Activated naive CD4-positive, alpha-beta T cell treated with anti-CD3 and anti-CD28 coated beads for 36 hours (primary cell): ENCODE measurements at regions not wholly inside any gene's neighbourhood (a gene's known extent, or its start where the extent isn't known, plus 50 kb on each side); places are given as distances from the start of the nearest gene placed in this dataset.

Experiments used
- CTCF ChIA-PET: fragments of 350-600 bp; sonication (Branson Sonifier 250); formaldehyde crosslinking; loops from one replicate; lab custom pipeline; 2021; ENCODE audit warnings: antibody characterized with exemption; lab: Charles Lee
- DNase-seq: peaks from one replicate; pipeline ENCODE4 v3.0.0-alpha.2; 2020
- H3K27ac Mint-ChIP-seq: one replicate; pipeline ENCODE4 v1.8.0; 2021; ENCODE audit warnings: mild to moderate bottlenecking, mixed read lengths
- H3K27me3 Mint-ChIP-seq: one replicate; pipeline ENCODE4 v1.8.0; 2021; ENCODE audit warnings: low read depth, mixed read lengths
- H3K36me3 Mint-ChIP-seq: one replicate; pipeline ENCODE4 v1.8.0; 2021; ENCODE audit warnings: low read depth, mixed read lengths
- H3K4me1 Mint-ChIP-seq: one replicate; pipeline ENCODE4 v1.8.0; 2021; ENCODE audit warnings: low read depth, mixed read lengths
- H3K4me3 Mint-ChIP-seq: one replicate; pipeline ENCODE4 v1.8.0; 2021; ENCODE audit warnings: mild to moderate bottlenecking, moderate library complexity, mixed read lengths
- H3K9me3 Mint-ChIP-seq: one replicate; pipeline ENCODE4 v1.8.0; 2021; ENCODE audit warnings: mixed read lengths
- intact Hi-C: fragments of 100-400 bp; cut with micrococcal nuclease; formaldehyde crosslinking; loops from one replicate; pipeline ENCODE4 v1.15.1; 2023

DNA sequence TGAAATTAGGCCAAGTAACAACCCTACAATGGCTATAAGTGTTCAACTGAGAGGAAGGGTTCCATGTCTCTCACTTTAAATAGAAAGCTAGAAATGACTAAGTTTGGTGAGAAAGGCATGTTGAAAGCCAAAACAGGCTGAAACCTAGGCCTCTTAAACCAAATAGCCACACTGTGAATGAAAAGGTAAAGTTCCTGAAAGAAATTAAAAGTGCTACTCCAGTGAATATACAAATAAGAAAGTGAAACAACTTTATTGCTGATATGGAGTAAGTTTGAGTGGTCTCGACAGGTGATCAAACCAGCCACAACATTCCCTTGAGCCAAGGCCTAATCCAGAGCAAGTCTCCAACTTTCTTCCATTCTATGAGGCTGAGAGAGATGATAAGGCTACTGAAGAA is 209.6 kb downstream of the KLF12 start:
- CTCF ChIA-PET: no interaction called here
- peaks cover 70% of the 10 kb centered on the region for H3K4me1 Mint-ChIP-seq
- intact Hi-C loops: loop anchor here (5.0 kb wide), 2 partner anchors 207 to 1403 kb away; no protein-coding TSS in a partner anchor
- no peak overlapping the region for H3K27ac Mint-ChIP-seq
- no peak for DNase-seq
- H3K9me3 Mint-ChIP-seq: no peaks in the 10 kb centered on the region
- H3K4me3 Mint-ChIP-seq: peak overlapping the region; percentile 8
- H3K27me3 Mint-ChIP-seq: no peaks in the 10 kb centered on the region
- H3K36me3 Mint-ChIP-seq: peaks cover 3% of the 10 kb centered on the region

DNA sequence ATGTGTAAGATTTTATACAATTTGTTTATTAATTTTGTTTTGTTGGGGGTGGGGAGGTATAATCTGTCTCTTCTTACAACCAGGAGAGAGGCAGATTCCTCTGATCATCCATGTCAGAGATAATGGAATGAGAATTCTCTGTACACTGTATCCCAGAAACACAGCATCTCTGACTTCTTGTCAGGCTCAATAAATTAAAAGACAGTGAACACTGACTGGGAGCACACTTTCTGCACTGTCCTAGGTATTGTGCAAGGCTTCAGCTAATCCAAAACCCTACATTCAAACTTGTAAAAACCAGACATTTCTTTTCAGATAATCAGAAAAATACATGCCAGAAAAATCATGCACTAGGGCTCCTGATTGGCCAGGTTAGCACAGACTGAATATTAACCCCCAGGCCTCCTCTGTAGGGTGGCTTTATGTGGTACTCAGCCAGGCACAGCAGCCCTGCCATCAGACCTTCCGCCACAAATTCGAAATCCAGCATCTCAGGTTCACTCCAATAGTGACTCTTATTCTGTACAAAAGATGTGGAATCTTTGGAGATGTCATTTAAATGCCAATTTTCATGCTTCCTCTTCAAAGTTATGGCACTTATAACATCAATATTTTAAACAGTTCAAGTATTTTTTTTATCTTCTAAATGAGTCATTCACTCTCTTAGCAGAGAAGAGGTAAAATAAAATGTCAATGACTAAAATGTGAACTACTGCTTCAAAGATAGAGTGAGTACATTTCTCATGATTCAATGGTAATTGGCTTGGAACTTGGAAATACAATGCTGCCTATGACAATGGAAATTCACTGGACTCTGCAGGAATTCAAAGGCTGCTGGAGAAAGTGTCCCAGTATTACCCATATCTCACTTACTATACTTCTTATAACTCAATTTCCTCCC is 211.5 kb downstream of the KLF12 start:
- Mint-ChIP-seq H3K4me3 (no peak overlapping the region), H3K36me3 (peaks cover 3% of the 10 kb centered on the region), H3K27me3 (no peaks in the 10 kb centered on the region), H3K4me1 (peaks cover 76% of the 10 kb centered on the region), H3K27ac (no peak overlapping the region), H3K9me3 (no peaks in the 10 kb centered on the region)
- intact Hi-C loops: loop anchor here (1.0 to 5.0 kb wide), 3 partner anchors 10 to 1405 kb away; no protein-coding TSS in a partner anchor
- CTCF ChIA-PET: interaction anchor here (1.1 kb wide), 1 partner anchor 74 kb away, joined by 3 read pairs; no protein-coding TSS in a partner anchor
- DNase-seq: no peak

DNA sequence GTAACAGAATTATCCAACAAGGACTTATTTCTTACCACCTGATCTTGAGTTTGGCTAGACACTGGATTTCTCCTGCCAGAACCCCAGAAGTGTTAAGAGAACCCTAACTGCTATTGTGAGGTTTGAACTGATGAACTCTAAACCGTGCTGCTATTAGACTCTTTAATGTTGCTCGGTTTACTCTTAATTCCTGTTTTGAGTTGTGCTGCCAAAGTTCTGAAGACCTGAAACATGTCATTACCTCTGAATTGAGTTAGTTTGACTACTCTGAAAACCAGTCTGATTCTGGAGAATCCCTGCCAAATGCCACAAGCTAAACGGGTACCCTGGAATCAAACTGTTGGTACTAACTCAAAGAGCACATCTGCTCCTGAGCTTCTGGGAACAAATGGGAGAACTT is 215.5 kb downstream of the KLF12 start:
- no peak overlapping the region for H3K27ac Mint-ChIP-seq
- no peaks in the 10 kb centered on the region for H3K27me3 Mint-ChIP-seq
- H3K4me1 Mint-ChIP-seq: peaks cover 50% of the 10 kb centered on the region
- no peak for DNase-seq
- H3K9me3 Mint-ChIP-seq: no peaks in the 10 kb centered on the region
- intact Hi-C loops: loop anchor here (2.0 kb wide), 1 partner anchor 590 kb away; no protein-coding TSS in a partner anchor
- CTCF ChIA-PET: interaction anchor here (0.6 to 0.7 kb wide), 3 partner anchors 13 to 370 kb away, joined by 3 read pairs; no protein-coding TSS in a partner anchor
- no peak overlapping the region for H3K4me3 Mint-ChIP-seq
- no peaks in the 10 kb centered on the region for H3K36me3 Mint-ChIP-seq

DNA sequence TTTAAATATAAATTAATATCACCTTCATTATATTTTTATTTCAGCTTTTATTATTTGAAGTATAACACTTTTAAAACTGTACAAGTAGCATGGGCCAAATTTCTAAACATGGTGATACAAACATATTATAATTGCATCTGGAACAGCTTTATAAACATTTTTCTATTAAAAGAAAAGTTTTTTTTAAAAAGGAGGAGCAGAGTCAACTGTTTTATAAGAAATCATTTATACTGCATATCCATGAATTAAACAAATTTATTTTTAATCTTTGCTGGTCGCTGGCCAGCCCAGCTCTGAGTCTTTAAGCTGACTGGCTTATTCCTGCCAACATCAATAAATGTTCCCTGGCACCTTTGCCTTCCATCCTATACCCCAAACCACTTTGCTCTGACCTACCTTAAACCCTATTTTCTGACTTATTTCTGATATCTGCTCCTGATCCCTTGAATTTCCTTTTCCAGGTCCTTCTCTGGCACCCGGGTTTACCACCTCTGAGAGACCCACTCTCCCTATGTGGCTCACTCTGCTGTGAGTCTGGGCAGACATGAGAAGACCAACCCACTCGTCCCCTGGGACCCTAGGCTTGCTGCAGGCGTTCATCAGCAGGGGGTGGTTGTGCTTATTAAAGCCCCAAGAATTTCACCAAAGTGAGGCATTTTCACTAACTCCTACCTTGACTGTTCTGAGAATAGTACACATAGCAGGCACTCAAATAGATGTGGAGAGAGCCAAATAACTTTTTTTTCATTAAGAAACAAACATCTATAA is 220.3 kb downstream of the KLF12 start:
- DNase-seq: no peak
- no peak overlapping the region for H3K27ac Mint-ChIP-seq
- no peak overlapping the region for H3K4me3 Mint-ChIP-seq
- peaks cover 1% of the 10 kb centered on the region for H3K36me3 Mint-ChIP-seq
- no peaks in the 10 kb centered on the region for H3K9me3 Mint-ChIP-seq
- no peaks in the 10 kb centered on the region for H3K27me3 Mint-ChIP-seq
- intact Hi-C loops: no loop called here
- CTCF ChIA-PET: interaction anchor here (1.4 kb wide), 1 partner anchor 64 kb away, joined by 4 read pairs; no protein-coding TSS in a partner anchor
- peaks cover 32% of the 10 kb centered on the region for H3K4me1 Mint-ChIP-seq

DNA sequence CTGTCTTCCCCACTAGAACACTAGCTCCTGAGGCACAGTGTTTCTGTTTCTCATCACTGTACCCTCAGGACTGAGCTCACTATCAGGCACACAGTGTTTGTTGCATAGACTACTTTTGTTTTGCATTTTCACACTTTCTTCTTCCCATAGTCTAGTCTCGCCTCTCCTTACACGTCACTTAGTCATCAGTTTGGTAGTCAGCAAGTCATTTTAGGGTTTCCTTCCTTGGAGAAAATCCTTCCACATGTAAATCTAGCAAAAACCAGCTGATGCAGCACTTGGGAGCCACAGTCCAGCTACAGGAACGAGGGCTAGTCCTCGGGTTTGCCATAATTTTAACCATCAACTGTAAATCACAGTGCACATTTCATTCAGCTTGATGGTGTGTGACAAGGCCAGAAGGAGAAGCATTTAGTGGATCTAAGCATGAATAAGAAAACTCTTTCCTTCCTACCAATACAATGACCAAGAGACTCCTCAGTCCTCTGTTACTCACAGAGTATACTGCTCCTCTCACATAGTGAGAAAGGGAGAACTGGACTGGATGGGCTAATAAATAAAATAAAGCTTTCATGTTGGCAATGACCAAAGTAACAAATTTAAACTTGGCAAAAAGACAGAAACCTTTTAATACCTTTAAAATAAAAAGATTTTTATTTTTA is 221.0 kb downstream of the KLF12 start:
- Mint-ChIP-seq H3K4me1 (peaks cover 25% of the 10 kb centered on the region), H3K36me3 (peaks cover 4% of the 10 kb centered on the region), H3K27ac (peak overlapping the region; percentile 25), H3K4me3 (no peak overlapping the region), H3K9me3 (no peaks in the 10 kb centered on the region), H3K27me3 (no peaks in the 10 kb centered on the region)
- DNase-seq: no peak
- intact Hi-C loops: no loop called here
- CTCF ChIA-PET: interaction anchor here (0.9 to 1.4 kb wide), 2 partner anchors 8 to 64 kb away, joined by 3 to 4 read pairs; no protein-coding TSS in a partner anchor

DNA sequence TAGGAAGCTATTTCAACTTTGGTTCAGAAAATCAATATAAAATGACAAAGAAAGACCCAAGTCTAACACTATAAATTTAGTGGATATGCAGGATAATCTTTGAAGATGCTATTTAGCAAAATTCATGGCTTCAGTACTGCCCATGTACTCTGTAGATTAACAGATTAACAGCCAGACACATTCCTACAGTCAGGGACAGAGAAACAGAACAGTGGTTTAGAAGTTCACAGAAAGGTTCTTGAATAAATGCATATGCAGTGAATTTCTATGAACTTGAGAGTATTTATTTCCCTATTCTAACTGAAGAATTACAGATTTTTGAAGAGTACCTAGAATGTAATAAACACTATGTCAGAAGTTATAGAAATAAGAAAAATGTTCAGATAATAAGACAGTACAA is 222.8 kb downstream of the KLF12 start:
- intact Hi-C loops: no loop called here
- no peak for DNase-seq
- Mint-ChIP-seq H3K4me3 (no peak overlapping the region), H3K27ac (no peak overlapping the region), H3K9me3 (no peaks in the 10 kb centered on the region), H3K4me1 (peaks cover 20% of the 10 kb centered on the region), H3K27me3 (no peaks in the 10 kb centered on the region), H3K36me3 (peaks cover 4% of the 10 kb centered on the region)
- CTCF ChIA-PET: no interaction called here

DNA sequence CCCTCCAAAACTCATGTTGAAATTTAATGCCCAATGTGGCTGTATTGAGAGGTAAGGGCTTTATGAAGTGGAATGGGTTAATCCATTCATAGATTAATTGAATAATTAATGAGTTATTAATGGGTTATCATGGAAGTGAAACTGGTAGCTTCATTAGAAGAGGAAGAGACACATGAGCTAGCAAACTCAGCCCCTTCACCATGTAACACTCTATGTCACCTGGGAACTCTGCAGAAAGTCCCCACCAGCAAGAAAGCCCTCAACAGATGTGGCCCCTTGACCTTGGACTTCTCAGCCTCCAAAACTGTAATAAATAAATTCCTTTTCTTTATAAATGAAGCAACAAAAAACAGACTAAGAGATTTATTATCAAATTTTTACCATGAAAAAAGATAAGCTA is 223.5 kb downstream of the KLF12 start:
- Mint-ChIP-seq H3K27ac (no peak overlapping the region), H3K9me3 (no peaks in the 10 kb centered on the region), H3K36me3 (peaks cover 4% of the 10 kb centered on the region), H3K4me1 (peaks cover 20% of the 10 kb centered on the region), H3K27me3 (no peaks in the 10 kb centered on the region), H3K4me3 (no peak overlapping the region)
- no peak for DNase-seq
- intact Hi-C loops: no loop called here
- CTCF ChIA-PET: no interaction called here

DNA sequence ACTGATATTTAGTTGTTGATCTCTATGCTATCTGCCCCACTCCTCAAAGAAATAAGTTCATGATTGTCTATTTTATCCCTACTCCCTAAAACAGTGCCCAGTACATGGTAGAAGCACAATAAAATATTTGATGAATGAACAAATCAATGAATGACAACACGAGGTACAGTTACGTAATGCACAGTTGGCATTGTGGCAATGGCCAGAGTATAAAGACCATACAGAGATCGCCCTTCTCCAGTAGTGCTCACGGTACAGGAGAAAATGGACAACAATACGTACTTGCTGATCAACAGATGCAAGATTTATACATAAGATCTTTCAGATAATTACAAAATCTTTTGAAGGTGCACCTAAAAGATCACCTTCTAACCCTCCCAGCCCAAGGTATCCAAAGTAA is 225.4 kb downstream of the KLF12 start:
- DNase-seq: no peak
- CTCF ChIA-PET: no interaction called here
- Mint-ChIP-seq H3K27me3 (no peaks in the 10 kb centered on the region), H3K9me3 (no peaks in the 10 kb centered on the region), H3K4me3 (no peak overlapping the region), H3K27ac (no peak overlapping the region), H3K36me3 (peaks cover 4% of the 10 kb centered on the region), H3K4me1 (peaks cover 19% of the 10 kb centered on the region)
- intact Hi-C loops: no loop called here

DNA sequence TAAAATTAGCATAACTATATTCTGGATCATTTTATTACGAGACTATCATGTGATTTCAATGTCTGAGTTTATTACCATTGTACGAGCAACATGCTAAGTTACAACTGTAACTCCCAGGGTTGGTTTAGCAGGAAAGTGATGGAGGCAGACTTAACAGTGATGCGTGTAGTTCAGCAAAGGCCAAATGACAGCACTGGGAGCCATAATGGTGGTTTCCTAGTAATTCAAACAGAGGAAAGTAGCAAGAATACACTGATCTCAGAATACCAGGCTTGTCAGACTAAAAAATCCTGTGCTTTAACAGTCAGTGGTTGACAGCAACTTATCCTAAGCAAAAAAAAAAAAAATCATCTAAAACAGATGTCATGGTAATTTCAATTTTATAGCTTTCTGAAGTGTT is 229.6 kb downstream of the KLF12 start:
- Mint-ChIP-seq H3K4me1 (peaks cover 21% of the 10 kb centered on the region), H3K9me3 (no peaks in the 10 kb centered on the region), H3K27me3 (no peaks in the 10 kb centered on the region), H3K27ac (no peak overlapping the region), H3K36me3 (peaks cover 2% of the 10 kb centered on the region), H3K4me3 (no peak overlapping the region)
- DNase-seq: no peak
- intact Hi-C loops: no loop called here
- CTCF ChIA-PET: no interaction called here

DNA sequence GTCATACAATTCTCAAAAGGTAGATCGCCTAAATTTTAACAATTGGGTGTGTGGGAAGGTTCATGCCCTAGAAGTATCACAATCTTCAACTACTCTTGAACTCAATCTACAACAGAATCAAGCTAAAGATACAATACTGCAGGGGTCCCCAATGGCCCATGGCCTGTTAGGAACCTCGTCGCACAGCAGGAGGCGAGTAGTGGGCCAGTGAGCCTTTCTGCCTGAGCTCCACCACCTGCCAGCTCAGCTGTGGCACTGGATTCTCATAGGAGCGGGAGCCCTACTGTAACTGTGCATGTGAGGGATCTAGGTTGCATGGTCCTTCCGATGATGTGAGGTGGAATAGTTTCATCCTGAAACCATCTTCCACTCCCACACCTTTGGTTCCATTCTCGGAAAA is 230.6 kb downstream of the KLF12 start:
- H3K27me3 Mint-ChIP-seq: no peaks in the 10 kb centered on the region
- H3K4me3 Mint-ChIP-seq: no peak overlapping the region
- H3K9me3 Mint-ChIP-seq: no peaks in the 10 kb centered on the region
- H3K4me1 Mint-ChIP-seq: peaks cover 24% of the 10 kb centered on the region
- no peak overlapping the region for H3K27ac Mint-ChIP-seq
- no peak for DNase-seq
- CTCF ChIA-PET: no interaction called here
- intact Hi-C loops: no loop called here
- H3K36me3 Mint-ChIP-seq: no peaks in the 10 kb centered on the region

DNA sequence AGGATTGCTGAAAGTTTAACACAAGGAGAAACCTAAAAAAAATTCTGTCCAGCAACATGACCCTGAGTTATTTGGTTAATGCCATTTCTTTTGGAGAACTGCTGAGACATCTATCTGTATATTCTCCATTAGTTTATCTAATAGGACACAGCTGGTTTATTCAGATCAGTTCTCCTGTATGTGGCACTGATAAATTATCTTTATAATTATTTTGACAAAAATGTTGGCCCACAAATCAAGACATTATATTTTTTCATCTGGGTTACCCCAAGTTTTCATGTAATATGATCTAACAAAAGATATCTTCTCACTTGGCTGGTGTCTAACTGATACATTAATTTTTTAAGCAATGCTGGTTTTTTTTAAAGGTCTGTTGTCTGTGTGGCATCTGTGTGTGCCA is 231.4 kb downstream of the KLF12 start:
- CTCF ChIA-PET: no interaction called here
- Mint-ChIP-seq H3K4me3 (no peak overlapping the region), H3K36me3 (no peaks in the 10 kb centered on the region), H3K9me3 (no peaks in the 10 kb centered on the region), H3K4me1 (peaks cover 29% of the 10 kb centered on the region), H3K27me3 (no peaks in the 10 kb centered on the region), H3K27ac (no peak overlapping the region)
- no peak for DNase-seq
- intact Hi-C loops: no loop called here

DNA sequence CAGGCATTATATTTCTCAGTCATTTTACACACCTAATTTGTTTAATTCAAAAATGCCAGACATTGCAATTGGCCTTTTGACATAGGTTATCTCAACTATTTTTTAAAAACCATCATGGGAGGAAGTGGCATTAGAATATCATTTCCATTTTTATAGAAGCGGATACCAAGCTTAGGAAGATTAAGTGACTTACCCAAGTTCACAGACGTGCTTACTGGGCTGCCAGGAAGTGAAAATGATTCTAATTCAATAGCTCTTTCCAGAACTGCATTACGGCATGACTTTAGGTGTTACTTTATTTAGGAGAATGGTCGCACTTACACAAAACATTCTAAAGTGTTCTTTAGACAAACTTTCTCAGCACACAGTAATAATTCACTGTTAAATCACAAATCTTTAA is 231.9 kb downstream of the KLF12 start:
- H3K4me3 Mint-ChIP-seq: no peak overlapping the region
- H3K4me1 Mint-ChIP-seq: peaks cover 33% of the 10 kb centered on the region
- no peaks in the 10 kb centered on the region for H3K27me3 Mint-ChIP-seq
- no peak for DNase-seq
- intact Hi-C loops: no loop called here
- H3K9me3 Mint-ChIP-seq: no peaks in the 10 kb centered on the region
- H3K27ac Mint-ChIP-seq: no peak overlapping the region
- H3K36me3 Mint-ChIP-seq: peaks cover 3% of the 10 kb centered on the region
- CTCF ChIA-PET: no interaction called here
